ENCODE measurements at regions not wholly inside any gene's neighbourhood (a gene's known extent, or its start where the extent isn't known, plus 50 kb on each side); places are given as distances from the start of the nearest gene placed in this dataset.
"Not testable (repeated sequence)": the region's sequence is repeated elsewhere in the genome, so short reads cannot be mapped to it uniquely, and the experiment has no call there.

GRCh38 chr21:22138297-22139016 is 1140.2 kb downstream of the NCAM2 start:
- no peak for DNase-seq (ENCODE audit: low read depth, low spot score)

GRCh38 chr21:22145545-22145944 is 1147.3 kb downstream of the NCAM2 start:
- DNase-seq (ENCODE audit: low read depth, low spot score) = no peak

- no peak for DNase-seq (ENCODE audit: low read depth, low spot score)
Observed at GRCh38 chr21:22154579-22155274, 1156.5 kb downstream of the NCAM2 start.

- no peak for DNase-seq (ENCODE audit: low read depth, low spot score)
Observed at GRCh38 chr21:22164912-22165311, 1166.7 kb downstream of the NCAM2 start.

- DNase-seq (ENCODE audit: low read depth, low spot score) = no peak
Observed at GRCh38 chr21:22174746-22175145, 1176.5 kb downstream of the NCAM2 start.

GRCh38 chr21:22189278-22189677 is 1191.1 kb downstream of the NCAM2 start:
- DNase-seq (ENCODE audit: low read depth, low spot score) = no peak

- DNase-seq (ENCODE audit: low read depth, low spot score) = no peak
Observed at GRCh38 chr21:22191581-22191980, 1193.4 kb downstream of the NCAM2 start.

- no peak for DNase-seq (ENCODE audit: low read depth, low spot score)
Observed at GRCh38 chr21:22192766-22193165, 1194.6 kb downstream of the NCAM2 start.

- DNase-seq (ENCODE audit: low read depth, low spot score) = not testable (repeated sequence)
Observed at GRCh38 chr21:22194986-22195385, 1196.8 kb downstream of the NCAM2 start.

- no peak for DNase-seq (ENCODE audit: low read depth, low spot score)
Observed at GRCh38 chr21:22200378-22201092, 1202.3 kb downstream of the NCAM2 start.

- no peak for DNase-seq (ENCODE audit: low read depth, low spot score)
Observed at GRCh38 chr21:22201126-22201525, 1202.9 kb downstream of the NCAM2 start.

- no peak for DNase-seq (ENCODE audit: low read depth, low spot score)
Observed at GRCh38 chr21:22201669-22202068, 1203.5 kb downstream of the NCAM2 start.

- no peak for DNase-seq (ENCODE audit: low read depth, low spot score)
Observed at GRCh38 chr21:22209304-22209700, 1211.1 kb downstream of the NCAM2 start.

- DNase-seq (ENCODE audit: low read depth, low spot score) = no peak
Observed at GRCh38 chr21:22211943-22212342, 1213.7 kb downstream of the NCAM2 start.

GRCh38 chr21:22223385-22223784 is 1225.2 kb downstream of the NCAM2 start:
- no peak for DNase-seq (ENCODE audit: low read depth, low spot score)

GRCh38 chr21:22224261-22224660 is 1226.1 kb downstream of the NCAM2 start:
- DNase-seq (ENCODE audit: low read depth, low spot score) = no peak

- DNase-seq (ENCODE audit: low read depth, low spot score) = no peak
Observed at GRCh38 chr21:22225299-22225698, 1227.1 kb downstream of the NCAM2 start.

- no peak for DNase-seq (ENCODE audit: low read depth, low spot score)
Observed at GRCh38 chr21:22231013-22231412, 1232.8 kb downstream of the NCAM2 start.

- no peak for DNase-seq (ENCODE audit: low read depth, low spot score)
Observed at GRCh38 chr21:22235866-22236590, 1237.8 kb downstream of the NCAM2 start.

- no peak for DNase-seq (ENCODE audit: low read depth, low spot score)
Observed at GRCh38 chr21:22244516-22244915, 1246.3 kb downstream of the NCAM2 start.

GRCh38 chr21:22250355-22250754 is 1252.1 kb downstream of the NCAM2 start:
- no peak for DNase-seq (ENCODE audit: low read depth, low spot score)

- DNase-seq (ENCODE audit: low read depth, low spot score) = no peak
Observed at GRCh38 chr21:22253761-22254160, 1255.6 kb downstream of the NCAM2 start.
